Hematopoietic multipotent progenitor cell treated with erythropoietin and hydrocortisone succinate and interleukin-3 and kit ligand, for 6 days (in vitro differentiated cells): ENCODE measurements at regions not wholly inside any gene's neighbourhood (a gene's known extent, or its start where the extent isn't known, plus 50 kb on each side); places are given as distances from the start of the nearest gene placed in this dataset.

Experiments
- DNase-seq: peaks from one replicate; pipeline ENCODE4 v3.0.0-alpha.2; 2015

DNA sequence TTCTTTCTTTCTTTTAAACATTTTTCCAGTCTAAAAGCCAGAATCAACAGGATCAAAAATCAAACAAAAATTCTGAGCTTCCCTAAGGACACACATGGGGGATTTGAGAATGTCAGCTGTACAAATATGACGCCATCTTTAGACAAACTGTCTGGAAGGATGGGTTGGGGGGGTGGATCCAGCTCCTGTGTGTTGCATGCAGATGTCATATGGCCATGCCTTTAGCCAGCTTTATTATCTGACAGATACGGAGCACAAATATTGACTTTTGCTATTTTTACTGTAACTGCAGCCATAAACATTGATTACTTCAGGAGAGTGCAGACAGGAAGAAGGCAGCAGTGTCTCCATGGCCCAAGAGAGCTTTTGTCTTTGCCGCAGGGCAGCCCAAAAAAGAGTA, 279.4 kb upstream of the ELAC2 start:
- no peak for DNase-seq

DNA sequence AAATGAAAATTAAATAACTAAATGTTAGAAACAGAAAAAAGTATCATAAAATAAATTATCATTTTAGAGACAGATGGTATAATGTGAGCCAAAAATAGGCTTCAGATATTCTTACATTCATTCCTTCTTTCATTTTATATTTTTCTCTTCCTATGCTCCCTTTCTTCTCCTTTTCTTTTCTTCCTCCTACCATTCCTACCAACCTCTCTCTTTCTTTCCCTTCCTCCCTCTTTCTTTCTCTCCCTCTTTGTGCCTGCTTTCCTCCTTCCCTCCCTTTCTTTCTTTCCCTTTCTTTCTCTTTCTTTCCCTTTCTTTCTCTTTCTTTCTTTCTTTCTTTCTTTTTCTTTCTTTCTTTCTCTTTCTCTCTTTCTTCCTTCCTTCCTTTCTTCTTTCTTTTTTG, 275.6 kb upstream of the ELAC2 start:
- DNase-seq = no peak

DNA sequence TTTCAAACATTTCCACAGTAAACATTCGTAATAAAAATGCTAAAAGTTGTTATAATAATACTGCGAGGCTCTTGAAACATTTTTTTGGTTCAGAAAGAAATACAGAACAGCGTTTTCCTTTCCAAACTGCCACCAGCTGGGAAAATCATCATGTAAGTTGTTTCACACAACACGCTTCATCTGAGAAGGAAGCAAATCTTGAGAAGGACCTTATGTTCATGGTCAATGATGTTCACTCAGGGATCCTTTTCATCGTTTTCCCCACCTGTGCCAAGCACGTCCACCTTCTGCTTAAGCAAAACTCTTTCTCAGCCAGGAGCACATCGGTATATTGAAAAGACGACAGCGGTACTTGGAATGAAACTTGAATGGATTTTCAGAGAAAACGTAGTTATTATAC, 274.5 kb upstream of the ELAC2 start:
- DNase-seq = no peak

DNA sequence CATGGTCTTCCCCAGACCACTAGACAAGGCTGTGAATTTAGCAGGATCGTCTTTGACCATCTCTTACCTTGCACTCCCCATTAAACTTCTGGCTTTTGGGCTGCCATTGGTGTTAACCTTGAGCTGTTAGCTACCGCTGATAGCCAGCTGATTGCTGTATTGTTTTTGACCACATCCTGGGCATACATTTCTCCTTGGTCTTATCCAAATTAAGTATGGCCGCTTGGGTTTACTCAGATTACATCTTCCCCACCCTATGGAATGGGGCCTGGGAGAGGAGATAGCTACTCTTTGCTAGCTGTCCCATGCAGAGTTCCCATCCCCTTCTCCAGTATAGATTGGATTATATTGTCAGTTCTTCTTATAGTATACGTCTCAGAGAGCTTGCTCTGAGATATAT, 270.4 kb upstream of the ELAC2 start:
- no peak for DNase-seq

DNA sequence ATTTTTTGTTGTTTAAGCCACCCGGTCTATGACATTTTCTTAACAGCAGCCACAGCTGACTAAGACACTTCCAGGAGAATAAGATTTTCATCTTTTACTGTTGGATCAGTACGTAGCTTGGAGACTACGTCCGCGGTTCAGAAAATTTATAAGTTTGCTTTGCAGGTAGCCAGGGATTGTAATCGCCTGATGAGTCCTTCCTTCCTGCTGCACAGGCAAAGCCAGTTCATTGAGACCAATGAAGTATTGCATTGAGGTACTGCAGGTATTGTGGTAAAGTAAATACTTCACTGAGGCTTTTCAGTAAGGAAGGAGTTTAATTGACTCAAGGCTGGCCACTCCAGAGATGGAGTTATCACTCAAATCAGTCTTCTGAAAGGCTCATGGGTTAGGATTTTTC, 269.4 kb upstream of the ELAC2 start:
- DNase-seq = no peak

DNA sequence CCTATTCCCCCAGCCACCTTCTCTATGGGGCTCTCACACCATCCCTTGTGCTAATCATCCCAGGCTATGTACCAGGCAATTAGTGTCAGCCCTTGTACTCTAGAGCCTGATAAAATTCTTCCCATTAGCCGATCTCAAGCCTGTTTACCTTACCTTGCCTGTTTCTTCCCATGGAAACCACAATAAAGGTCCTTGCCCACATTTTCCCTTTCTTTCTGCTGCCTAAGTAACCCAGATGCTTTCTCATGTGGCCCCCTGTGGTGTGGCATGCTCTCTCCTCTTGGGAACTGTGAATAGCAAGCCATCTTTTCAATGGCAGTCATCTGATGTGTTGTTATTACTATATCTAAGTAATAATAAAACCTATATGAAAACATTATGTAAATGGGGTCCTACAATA, 265.8 kb upstream of the ELAC2 start:
- no peak for DNase-seq

DNA sequence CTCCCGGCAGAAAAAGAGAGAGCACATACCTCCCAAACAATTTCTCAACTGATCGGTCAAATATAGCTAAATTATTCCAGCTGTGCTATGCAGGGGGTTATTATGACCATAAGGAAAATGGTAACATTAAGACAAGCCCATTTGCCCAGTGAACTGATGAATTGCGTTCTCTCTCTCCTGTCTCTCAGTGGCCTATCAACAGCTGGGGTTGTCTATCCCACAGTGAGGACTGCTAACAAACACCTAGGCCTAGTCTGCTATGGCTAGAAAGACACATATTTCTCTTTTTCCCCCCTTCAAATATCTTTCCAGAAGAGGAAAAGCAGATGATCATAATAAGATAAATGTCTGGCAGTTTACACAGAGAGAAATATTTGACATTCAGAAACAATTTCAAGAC, 263.8 kb upstream of the ELAC2 start:
- DNase-seq = no peak

DNA sequence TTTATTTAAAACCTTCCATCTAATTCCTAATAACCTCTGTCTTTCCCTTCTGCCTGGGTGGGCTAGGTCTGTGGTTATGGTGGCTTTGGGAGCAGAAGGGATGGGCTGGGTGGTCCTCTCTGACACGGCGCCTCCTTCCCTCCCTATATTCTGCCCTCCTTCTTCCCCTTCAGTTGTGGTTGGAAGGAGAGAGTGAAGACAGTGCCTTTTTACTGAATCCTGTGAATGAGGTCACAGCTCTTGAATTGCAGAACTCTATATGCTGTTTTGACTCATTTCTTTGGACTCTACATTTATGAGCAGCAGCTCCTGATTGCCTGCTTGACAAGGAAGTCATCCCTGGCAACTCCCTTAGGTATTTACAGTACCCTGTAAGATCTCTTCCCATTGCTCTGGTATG, 256.0 kb upstream of the ELAC2 start:
- no peak for DNase-seq

DNA sequence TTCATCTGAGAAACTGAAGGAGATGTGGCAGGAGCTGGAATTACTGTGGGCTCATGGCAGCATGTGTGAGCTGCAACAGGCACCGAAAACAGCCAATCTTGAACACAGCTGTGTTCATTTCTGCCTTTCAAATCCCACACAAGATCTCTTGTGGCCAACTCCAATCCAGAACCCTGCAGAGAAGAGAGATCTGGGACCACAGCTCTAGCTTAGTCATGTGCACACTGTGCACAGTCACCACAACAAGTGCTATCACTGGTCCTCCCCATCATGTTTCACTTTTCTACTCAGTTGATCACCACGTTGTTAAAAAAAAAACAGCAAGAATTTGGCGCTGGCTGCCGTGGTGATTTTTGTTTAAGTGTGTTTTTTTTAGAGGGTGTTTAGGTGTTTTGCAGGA, 254.5 kb upstream of the ELAC2 start:
- no peak for DNase-seq

DNA sequence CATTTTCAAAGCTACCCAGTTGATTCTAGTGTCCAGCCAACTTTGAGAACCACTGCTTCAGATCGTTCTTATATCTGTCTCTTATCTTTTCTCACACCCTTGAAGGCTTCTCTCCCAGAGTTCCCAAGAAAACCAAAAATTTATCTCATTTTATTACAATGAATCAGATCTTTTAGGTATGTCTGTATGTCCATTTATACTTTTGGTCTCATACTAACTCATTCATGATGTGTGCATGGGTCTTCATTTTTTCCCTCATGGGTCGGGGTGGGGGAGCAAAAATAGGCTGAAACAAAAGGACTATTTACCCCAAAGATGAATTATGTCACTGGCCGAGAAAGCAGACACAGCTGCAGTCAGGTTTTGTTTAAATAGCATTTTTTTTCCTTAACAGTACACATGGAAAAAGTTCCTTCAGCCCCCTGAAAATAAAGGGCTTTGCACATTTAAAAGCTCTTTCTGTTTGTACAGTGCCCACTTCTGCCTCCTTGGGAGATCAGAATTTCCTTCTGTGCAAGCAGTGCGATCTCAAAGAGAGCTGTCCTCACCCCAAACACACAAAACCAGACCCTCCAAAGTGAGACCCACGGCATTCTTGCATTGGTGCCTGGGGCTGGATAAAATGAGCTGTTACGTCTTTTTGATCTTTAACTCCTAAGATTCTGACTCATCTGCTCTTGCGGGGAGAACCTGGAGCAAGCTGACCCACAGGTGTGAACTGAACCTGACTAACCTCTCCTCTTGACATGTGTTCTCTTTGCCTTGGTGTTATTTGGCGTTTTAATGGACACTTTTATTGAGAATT, 251.2 kb upstream of the ELAC2 start:
- no peak for DNase-seq

DNA sequence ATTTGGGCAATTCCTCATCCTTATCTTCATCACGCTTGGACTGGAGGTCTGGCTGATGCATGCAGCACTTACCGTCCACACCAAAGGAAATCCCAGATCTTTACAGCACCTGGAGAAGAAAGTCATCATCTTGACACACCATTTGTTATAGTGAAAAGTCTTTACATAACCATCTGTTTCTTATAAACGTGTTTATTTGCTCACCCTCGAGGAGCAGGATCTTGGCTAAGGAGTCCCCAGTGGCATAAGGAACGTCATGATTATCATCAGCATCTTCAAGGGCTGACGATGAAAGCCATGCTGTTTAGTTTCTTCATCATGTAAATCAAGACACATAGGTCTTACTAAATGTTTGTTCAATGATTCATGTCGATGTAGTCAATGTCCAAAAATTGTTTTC, 248.8 kb upstream of the ELAC2 start:
- DNase-seq = no peak

DNA sequence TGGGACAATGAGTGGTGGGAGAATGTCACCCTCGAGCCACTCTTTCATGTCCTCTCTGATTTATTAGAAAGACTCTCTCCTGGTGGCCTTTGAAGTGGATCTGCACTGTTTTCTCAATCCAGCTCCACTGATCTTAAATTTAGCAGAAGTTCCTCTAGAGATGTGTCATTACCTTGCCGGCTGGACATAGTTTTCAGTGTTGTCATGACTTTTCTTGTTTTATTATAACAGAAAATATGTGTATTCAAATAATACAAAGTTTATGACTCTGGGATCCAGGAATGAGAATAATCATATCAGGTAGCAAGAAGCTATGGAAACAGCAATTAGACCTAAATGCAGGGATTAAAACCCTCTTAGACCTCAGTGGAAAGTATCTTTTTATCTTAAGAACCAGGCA, 247.5 kb upstream of the ELAC2 start:
- DNase-seq = no peak

DNA sequence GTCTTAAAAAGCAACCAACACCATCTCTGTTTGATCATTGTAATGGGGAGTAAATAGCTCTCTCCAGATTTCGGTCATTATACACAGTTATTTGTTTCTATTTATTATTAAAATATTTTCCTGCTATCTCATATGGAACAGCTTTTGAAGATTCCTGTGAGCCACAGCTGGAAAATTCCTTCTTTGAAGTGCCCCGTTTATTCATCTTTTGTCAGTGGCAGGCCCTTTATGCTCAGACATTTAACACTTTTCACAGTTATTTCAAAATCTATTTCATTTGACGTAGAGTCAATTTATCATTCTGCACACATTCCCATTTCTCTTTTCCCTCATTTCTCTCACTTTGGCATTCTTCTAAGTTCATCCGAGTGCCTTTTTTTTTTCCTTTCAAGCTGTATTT, 245.9 kb upstream of the ELAC2 start:
- no peak for DNase-seq

DNA sequence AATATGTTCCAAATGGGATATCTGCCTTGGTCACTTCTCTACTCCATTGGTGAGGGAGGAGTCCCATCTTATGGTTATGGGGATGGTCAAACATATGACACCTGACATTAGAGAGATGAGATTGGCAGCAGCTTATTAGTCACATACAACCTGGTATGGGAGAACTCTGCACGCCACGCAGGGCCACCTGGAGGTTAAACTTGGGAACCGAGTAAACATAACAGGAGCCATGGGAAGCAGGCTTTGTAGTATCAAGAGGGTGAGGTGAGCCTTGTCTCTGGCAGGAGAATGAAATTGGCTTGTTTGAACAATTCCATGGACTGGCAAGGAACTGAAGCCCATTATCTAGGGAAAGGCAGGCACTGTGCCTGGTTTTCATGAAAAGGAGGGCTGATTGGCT, 238.7 kb upstream of the ELAC2 start:
- no peak for DNase-seq

DNA sequence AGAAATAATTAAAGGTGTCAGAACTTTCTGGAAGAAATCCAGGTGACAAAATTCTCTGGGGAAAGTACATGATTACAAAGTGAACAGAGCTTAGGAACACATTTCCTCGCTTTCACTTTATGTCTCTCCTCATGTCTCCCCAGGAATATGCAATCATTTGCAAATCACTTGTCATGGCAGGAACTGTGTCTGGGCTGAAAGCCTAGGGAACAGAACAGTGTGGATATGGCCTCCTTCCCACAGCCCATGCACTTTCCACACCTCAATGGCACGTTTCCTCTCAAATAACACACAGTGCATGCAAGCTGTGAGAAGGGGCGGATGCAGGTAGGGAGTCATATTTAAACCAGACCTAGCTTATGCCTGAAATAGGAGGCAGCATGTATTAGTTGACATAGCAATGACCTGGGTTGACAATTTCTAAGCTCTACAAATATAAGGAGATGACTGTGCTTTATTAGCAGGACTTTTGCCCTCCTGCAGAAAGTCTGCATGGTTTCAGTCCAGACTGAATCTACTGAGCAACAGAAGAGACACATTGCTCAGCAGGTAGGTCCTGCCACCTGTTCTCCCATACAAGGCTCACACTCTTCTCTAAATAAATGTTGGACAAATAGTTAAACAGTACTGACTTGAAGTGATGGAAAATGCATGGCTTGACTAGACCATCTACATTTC, 236.0 kb upstream of the ELAC2 start:
- no peak for DNase-seq

DNA sequence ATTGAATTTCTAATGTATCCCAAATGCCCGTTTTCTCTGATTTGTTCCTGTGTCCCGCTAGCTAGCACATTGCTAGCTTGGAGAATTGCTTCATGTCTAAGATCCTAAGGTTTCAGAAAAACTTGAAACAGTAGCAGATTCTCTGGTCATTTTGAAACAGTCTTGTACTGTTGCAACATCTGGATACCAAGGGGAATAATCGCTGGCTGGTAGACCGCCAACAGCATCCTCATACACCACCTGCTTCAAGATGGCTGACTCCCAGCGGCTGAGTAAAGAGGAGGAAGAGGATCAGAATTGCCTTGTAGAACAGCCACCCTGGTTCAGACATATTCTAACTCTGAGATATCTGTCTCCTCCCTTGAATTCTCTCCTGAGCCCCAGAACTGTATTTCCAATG, 226.7 kb upstream of the ELAC2 start:
- no peak for DNase-seq

DNA sequence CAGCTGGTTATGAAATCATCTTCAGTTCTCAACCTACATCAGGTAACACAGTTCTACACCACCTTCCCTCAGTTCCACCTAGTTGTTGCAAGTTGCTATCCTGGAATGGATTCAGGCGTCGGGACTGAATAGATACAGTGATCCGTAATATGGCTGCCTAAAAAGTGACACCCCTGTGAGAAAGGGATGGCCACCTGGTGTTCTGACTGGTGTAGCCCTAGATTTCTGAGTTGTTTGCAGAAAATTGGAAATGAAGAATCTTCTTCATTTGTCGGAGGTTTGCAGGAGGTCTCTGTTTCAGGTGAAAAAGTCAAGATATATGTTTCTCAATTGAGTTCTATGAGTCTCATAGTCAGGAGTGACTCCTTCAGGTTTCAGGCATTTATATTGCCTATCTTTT, 225.8 kb upstream of the ELAC2 start:
- no peak for DNase-seq

DNA sequence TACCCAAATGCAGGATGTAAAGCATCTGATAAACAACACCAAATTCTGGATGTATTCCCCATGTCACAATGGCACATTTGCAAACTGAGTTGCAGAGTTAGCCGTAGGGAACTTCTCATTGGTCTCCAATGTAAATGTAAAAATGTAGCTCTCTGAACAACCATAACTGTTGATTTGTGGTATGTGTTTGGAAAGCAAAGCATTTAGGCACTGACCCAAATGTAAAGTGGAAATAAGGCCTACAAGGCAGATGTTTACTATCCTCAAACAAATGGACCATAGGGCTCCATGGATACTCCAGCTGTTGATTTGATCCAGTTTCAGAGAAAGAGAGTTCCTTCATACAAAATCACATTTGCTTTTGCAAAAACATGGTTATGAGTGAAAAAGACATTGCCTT, 223.0 kb upstream of the ELAC2 start:
- no peak for DNase-seq

DNA sequence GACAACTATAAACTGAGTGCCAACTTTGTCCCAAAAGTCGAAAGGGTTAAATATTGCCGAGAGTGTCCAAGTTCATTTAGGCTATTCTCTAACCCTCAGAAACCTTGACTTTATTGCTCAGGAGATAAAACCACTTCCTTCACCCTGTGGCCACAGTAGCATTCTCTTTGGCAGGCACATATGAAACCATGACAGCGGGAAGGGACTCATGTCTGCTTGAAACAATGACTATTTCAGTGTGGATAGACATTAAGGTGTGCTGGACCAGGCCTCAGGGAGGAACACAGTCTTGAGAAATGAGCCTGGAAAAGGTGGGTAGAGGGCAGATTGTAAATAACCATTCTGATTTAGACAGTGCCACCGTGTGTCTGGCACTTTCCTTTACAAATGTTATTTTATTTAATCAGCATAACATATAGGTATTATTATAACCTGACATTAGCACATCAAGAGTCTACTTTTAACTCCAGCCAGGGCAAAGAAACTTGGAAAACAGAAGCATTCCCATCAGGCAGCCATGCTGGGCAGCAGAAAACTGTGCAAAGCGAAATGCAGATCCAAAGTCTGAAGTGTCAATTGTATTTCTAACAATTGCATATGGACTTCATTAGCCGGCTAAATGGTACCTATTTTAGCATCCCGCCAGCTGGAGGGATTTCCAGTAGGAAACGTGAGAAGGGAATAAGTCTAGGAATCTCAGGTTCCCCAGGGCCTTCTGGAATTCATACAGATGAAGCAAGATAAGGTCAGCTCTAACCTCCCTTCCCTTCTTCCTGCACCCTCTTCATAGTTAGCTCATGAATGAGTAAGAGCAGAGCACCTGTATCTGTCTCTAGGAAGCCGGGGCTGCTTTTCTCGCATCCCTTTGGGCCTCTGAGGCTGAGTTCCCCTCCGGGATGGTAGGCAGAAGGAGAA, 212.8 kb upstream of the ELAC2 start:
- no peak for DNase-seq

DNA sequence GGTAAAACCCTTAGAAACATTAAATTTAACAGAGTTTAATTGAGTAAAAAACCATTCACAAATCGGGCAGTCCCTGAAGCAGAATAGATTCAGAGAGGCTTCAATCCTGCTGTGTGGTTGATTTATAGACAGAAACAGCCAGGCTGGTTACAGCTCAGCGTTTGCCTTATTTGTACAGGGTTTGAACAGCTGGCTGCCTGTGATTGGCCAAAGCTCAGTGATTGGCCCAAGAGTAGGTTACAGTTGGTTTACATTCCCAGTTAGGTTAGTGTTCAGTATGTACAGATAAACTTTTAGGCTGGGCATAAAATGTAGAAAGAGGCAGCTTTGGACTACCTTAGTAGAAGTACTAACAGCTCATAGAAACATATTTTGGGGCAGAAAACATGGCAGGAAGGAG, 210.4 kb upstream of the ELAC2 start:
- DNase-seq = no peak

DNA sequence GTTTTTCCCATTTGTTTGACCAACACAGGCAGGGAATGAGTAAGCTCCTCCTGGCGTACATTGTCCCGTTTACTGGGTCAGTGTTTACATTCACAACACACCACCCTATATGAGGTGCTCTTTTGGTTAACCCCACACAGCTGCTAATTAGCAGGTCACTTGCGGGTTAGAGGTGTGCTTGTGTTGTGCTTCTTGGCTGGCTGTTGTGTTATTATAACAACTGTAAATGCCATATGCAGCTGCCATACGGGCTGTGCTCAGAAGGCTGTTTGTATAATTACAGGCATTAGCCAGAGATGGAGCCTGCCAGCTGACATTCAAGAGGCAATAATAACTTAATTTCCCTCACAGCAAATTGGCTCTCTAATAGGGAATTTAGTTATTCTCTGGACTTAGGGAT, 205.1 kb upstream of the ELAC2 start:
- no peak for DNase-seq

DNA sequence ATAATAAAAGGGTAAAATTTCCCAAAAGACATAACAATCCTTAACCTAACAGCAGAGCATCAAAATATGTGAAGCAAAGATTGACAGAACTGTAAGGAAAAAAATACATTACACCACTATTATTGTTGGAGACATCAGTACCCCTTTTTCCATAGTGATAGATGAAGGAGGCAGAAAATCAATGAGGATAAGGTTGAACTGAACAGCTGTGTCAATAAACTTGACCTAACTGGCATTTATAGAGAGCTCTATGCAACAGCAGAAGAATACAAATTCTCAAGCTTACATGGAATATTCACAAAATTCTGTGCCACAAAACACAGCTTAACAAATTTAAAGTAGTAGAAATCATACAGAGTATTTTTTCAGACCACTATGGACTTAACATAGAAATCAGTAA, 195.0 kb upstream of the ELAC2 start:
- DNase-seq = no peak

DNA sequence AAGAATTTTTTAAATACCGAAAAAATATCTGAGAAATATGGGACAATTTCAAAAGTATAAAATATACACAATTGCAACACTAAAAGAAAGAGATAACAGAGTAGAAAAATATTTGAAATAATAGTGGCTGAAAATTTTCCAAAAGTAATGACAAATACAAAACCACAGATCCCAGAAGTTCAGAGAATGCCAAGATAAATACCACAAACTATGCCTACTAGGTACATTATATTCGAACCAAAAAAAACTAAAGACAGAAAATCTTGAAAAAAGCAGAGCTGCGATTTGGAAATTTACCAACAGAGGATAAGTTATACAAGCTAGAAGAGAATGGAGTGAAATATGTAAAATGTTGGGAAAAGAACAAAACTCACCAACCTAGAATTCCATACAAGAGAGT, 191.3 kb upstream of the ELAC2 start:
- no peak for DNase-seq
